Adipocyte (in vitro differentiated cells): ENCODE measurements at regions not wholly inside any gene's neighbourhood (a gene's known extent, or its start where the extent isn't known, plus 50 kb on each side); places are given as distances from the start of the nearest gene placed in this dataset.
A peak's percentile ranks its signal among the peaks of the same experiment; 100 is the strongest.

Experiments
- DNase-seq: peaks from one replicate; pipeline ENCODE4 v3.0.0-alpha.2; 2015; ENCODE audit warnings: low read depth
- H3K27me3 ChIP-seq: replicated peaks from 2 replicates; pipeline ENCODE4 v1.7.0; 2013; ENCODE audit warnings: mild to moderate bottlenecking, low read length, moderate library complexity; ENCODE audit not compliant: control insufficient read depth, insufficient read depth
- H3K36me3 ChIP-seq: 2 replicates; pipeline ENCODE4 v1.7.0; 2013; ENCODE audit warnings: low read length, mild to moderate bottlenecking, moderate library complexity; ENCODE audit not compliant: control insufficient read depth, insufficient read depth, severe bottlenecking
- H3K4me1 ChIP-seq: 2 replicates; pipeline ENCODE4 v1.7.0; 2013; ENCODE audit warnings: mild to moderate bottlenecking, low read length, moderate library complexity; ENCODE audit not compliant: control insufficient read depth, insufficient read depth
- H3K4me3 ChIP-seq: 2 replicates; pipeline ENCODE4 v1.7.0; 2013; ENCODE audit warnings: mild to moderate bottlenecking, low read length, moderate library complexity
- H3K9ac ChIP-seq: 2 replicates; pipeline ENCODE4 v1.7.0; 2013; ENCODE audit warnings: mild to moderate bottlenecking, low read length, moderate library complexity
- H3K9me3 ChIP-seq: 2 replicates; pipeline ENCODE4 v1.7.0; 2013; ENCODE audit warnings: mild to moderate bottlenecking, low read length, moderate library complexity; ENCODE audit not compliant: control insufficient read depth

DNA sequence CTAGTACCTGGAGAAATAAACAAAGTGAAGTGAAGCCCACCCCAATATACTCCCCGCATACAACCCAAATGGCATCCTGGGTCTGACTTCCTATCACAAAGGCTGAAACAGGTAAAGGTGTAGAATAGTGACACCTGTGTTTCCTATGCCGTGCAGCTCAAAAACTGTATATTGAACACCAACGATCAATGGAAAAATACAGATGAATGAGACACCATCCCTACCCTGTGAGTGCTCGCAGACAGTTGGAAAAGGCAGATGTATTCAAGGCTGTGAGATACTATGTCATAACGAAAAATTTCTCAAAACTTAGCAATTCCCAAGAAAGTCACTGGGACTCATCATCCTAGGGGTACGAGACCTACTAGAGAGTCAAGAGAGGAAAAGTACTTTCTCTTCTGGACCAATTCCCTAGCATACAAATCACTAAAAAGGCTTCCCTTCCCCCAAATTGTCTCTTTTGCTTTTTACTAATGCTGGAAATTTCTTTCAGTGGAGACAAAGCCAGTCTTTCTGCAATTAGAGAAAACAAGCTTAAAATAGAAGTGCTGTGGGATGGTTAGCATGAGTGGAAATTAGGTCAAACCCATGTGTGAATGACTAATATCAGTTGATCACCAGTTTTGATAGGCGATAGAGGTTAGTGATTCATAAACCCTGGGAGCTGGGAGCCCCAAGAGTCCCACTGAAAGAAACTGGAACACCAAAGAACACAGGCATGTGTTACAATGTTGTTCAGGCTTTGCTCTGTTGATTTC, 249.7 kb downstream of the SPTSSA start:
- Histone ChIP-seq H3K9ac (peak overlapping the region; percentile 16), H3K4me1 (peaks cover 20% of the 10 kb centered on the region), H3K9me3 (no peaks in the 10 kb centered on the region), H3K27me3 (no peaks in the 10 kb centered on the region), H3K36me3 (no peaks in the 10 kb centered on the region), H3K4me3 (peak overlapping the region; percentile 46)
- DNase-seq: no peak

GRCh38 chr14:34211732-34212131, 250.3 kb downstream of the SPTSSA start:
- Histone ChIP-seq H3K4me3 (peak overlapping the region; percentile 46), H3K4me1 (peaks cover 20% of the 10 kb centered on the region), H3K9me3 (no peaks in the 10 kb centered on the region), H3K27me3 (no peaks in the 10 kb centered on the region), H3K9ac (peak overlapping the region; percentile 16), H3K36me3 (no peaks in the 10 kb centered on the region)
- no peak for DNase-seq

GRCh38 chr14:34208532-34208931, 253.5 kb downstream of the SPTSSA start:
- H3K9ac ChIP-seq: no peak overlapping the region
- peaks cover 21% of the 10 kb centered on the region for H3K4me1 ChIP-seq
- H3K36me3 ChIP-seq: no peaks in the 10 kb centered on the region
- DNase-seq: no peak
- no peaks in the 10 kb centered on the region for H3K27me3 ChIP-seq
- H3K9me3 ChIP-seq: no peaks in the 10 kb centered on the region
- no peak overlapping the region for H3K4me3 ChIP-seq

GRCh38 chr14:34205799-34206198, 254.9 kb upstream of the EGLN3 start:
- Histone ChIP-seq H3K9ac (no peak overlapping the region), H3K4me1 (peaks cover 16% of the 10 kb centered on the region), H3K9me3 (no peaks in the 10 kb centered on the region), H3K4me3 (no peak overlapping the region), H3K27me3 (no peaks in the 10 kb centered on the region), H3K36me3 (no peaks in the 10 kb centered on the region)
- no peak for DNase-seq

GRCh38 chr14:34204774-34205173, 253.9 kb upstream of the EGLN3 start:
- Histone ChIP-seq H3K9me3 (no peaks in the 10 kb centered on the region), H3K9ac (no peak overlapping the region), H3K27me3 (no peaks in the 10 kb centered on the region), H3K36me3 (no peaks in the 10 kb centered on the region), H3K4me1 (peaks cover 16% of the 10 kb centered on the region), H3K4me3 (no peak overlapping the region)
- DNase-seq: peak; percentile 14

- peak; percentile 66 for DNase-seq
- H3K4me1 ChIP-seq: peaks cover 21% of the 10 kb centered on the region
- no peak overlapping the region for H3K4me3 ChIP-seq
- no peaks in the 10 kb centered on the region for H3K9me3 ChIP-seq
- H3K27me3 ChIP-seq: no peaks in the 10 kb centered on the region
- no peaks in the 10 kb centered on the region for H3K36me3 ChIP-seq
- H3K9ac ChIP-seq: no peak overlapping the region
Observed at GRCh38 chr14:34203251-34203722, 252.4 kb upstream of the EGLN3 start.

- Histone ChIP-seq H3K9me3 (no peaks in the 10 kb centered on the region), H3K36me3 (no peaks in the 10 kb centered on the region), H3K27me3 (no peaks in the 10 kb centered on the region), H3K4me3 (no peak overlapping the region), H3K9ac (no peak overlapping the region), H3K4me1 (peaks cover 21% of the 10 kb centered on the region)
- peak; percentile 7 for DNase-seq
Observed at GRCh38 chr14:34201909-34202637, 251.2 kb upstream of the EGLN3 start.

- no peaks in the 10 kb centered on the region for H3K27me3 ChIP-seq
- H3K9ac ChIP-seq: no peak overlapping the region
- no peaks in the 10 kb centered on the region for H3K9me3 ChIP-seq
- no peak overlapping the region for H3K4me3 ChIP-seq
- no peaks in the 10 kb centered on the region for H3K36me3 ChIP-seq
- peak; percentile 66 for DNase-seq
- H3K4me1 ChIP-seq: peaks cover 21% of the 10 kb centered on the region
Observed at GRCh38 chr14:34199585-34199984, 248.7 kb upstream of the EGLN3 start.

- no peak overlapping the region for H3K4me3 ChIP-seq
- DNase-seq: no peak
- H3K36me3 ChIP-seq: no peaks in the 10 kb centered on the region
- H3K27me3 ChIP-seq: no peaks in the 10 kb centered on the region
- H3K9ac ChIP-seq: no peak overlapping the region
- H3K4me1 ChIP-seq: peaks cover 16% of the 10 kb centered on the region
- no peaks in the 10 kb centered on the region for H3K9me3 ChIP-seq
Observed at GRCh38 chr14:34198096-34198495, 247.2 kb upstream of the EGLN3 start.

DNA sequence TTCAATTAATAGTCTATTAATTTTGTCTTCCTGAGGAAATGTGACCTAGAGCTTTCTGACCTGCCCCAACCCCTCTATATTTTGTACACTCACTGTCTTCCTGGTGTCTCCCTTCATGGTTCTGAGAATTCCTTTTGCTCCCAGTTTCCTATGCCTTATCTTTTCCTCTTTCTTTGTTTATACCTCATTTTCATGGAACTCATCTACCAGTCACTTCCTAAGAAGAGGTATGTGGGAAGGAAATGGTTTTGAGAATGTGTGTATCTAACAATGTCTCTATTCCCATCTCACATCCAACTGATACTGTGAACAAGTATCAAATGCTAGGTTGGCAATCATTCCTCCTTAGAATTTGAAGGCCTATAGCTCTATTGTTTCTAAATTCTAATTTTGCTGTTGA, 245.1 kb upstream of the EGLN3 start:
- no peak for DNase-seq
- Histone ChIP-seq H3K36me3 (no peaks in the 10 kb centered on the region), H3K9ac (no peak overlapping the region), H3K9me3 (no peaks in the 10 kb centered on the region), H3K4me1 (peaks cover 5% of the 10 kb centered on the region), H3K4me3 (no peak overlapping the region), H3K27me3 (no peaks in the 10 kb centered on the region)

DNA sequence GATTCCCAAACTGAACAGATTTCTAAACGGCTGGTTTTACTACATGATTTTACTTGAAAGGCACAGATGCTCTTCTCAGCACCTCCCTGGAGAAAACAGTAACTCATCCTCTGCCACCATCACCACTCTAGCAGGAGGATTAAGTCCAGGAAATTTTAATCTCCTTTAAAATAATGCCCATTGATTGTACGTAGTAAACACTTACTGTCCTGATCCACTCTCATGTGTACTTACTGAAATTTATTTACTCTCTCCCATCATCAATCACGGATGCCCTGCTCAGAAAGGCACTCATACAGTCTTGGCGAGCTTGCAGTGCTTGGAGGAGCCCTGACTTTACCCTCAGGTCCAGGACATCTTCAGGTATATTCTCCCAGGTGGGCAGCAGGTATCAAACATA, 239.8 kb upstream of the EGLN3 start:
- no peak overlapping the region for H3K9ac ChIP-seq
- no peak overlapping the region for H3K4me3 ChIP-seq
- H3K9me3 ChIP-seq: no peaks in the 10 kb centered on the region
- H3K36me3 ChIP-seq: no peaks in the 10 kb centered on the region
- H3K4me1 ChIP-seq: no peaks in the 10 kb centered on the region
- H3K27me3 ChIP-seq: no peaks in the 10 kb centered on the region
- DNase-seq: no peak
